Astrocyte of the cerebellum (primary cell): ENCODE measurements at regions not wholly inside any gene's neighbourhood (a gene's known extent, or its start where the extent isn't known, plus 50 kb on each side); places are given as distances from the start of the nearest gene placed in this dataset.

ENCODE experiments used
- DNase-seq: peaks from one replicate; pipeline ENCODE4 v3.0.0-alpha.2; 2011; ENCODE audit warnings: low read depth
- H3K4me3 ChIP-seq: 2 replicates; pipeline ENCODE4 v1.5.1; 2011; ENCODE audit warnings: mild to moderate bottlenecking, low read depth, low read length, moderate library complexity
- CTCF ChIP-seq: IDR thresholded peaks from 2 replicates; pipeline ENCODE4 v1.5.1; 2012; ENCODE audit warnings: low read length, low read depth, moderate library complexity, mild to moderate bottlenecking; ENCODE audit errors: missing control alignments
- in situ Hi-C: cut with HindIII; loops from 2 replicates; pipeline ENCODE4 v1.10.0; 2017; ENCODE audit warnings: low sequenced_read_pairs

- DNase-seq: no peak
- no peak overlapping the region for H3K4me3 ChIP-seq
- in situ Hi-C loops: no loop called here
- TF ChIP-seq CTCF: no peak
Measured at GRCh38 chr5:4520559-4520958, 619.6 kb upstream of the ADAMTS16 start.

GRCh38 chr5:4523038-4523437 is 617.1 kb upstream of the ADAMTS16 start:
- DNase-seq: no peak
- H3K4me3 ChIP-seq: no peak overlapping the region
- TF ChIP-seq CTCF: no peak
- in situ Hi-C loops: no loop called here

- DNase-seq: no peak
- no peak for TF ChIP-seq CTCF
- in situ Hi-C loops: no loop called here
- H3K4me3 ChIP-seq: no peak overlapping the region
Measured at GRCh38 chr5:4531756-4532704, 608.1 kb upstream of the ADAMTS16 start.

GRCh38 chr5:4532705-4533080 is 607.4 kb upstream of the ADAMTS16 start:
- no peak overlapping the region for H3K4me3 ChIP-seq
- in situ Hi-C loops: no loop called here
- DNase-seq: no peak
- TF ChIP-seq CTCF: no peak

GRCh38 chr5:4533457-4534105 is 606.5 kb upstream of the ADAMTS16 start:
- in situ Hi-C loops: no loop called here
- no peak for TF ChIP-seq CTCF

GRCh38 chr5:4537489-4537888 is 602.6 kb upstream of the ADAMTS16 start:
- no peak overlapping the region for H3K4me3 ChIP-seq
- no peak for TF ChIP-seq CTCF
- DNase-seq: no peak
- in situ Hi-C loops: no loop called here

More at GRCh38 chr5:4533457-4534105, 606.5 kb upstream of the ADAMTS16 start:
- no peak overlapping the region for H3K4me3 ChIP-seq
- peak; percentile 16 for DNase-seq
